ENCODE measurements at regions not wholly inside any gene's neighbourhood (a gene's known extent, or its start where the extent isn't known, plus 50 kb on each side); places are given as distances from the start of the nearest gene placed in this dataset.

DNA sequence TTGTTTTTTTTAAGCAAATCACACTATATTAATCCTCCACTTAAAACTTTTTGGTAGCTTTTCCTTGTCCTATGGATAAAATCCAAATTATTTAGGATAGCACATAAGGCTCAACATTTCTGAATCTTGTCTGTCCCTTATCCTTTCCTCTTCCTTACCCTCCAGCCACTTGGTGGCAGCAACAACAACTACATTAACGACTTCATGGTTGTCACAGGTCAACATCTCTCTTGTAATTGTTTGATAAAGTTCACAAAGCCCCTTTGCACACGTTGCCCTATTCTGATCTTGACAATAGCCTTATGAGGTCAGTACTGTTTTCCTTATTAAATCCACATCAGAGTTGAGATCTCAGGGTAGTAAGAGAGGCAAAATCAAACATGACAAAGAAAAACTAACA lies 269.0 kb upstream of the PABPC4L start:
- peak; percentile 31 for DNase-seq

GRCh38 chr4:134465417-134465816 lies 263.8 kb upstream of the PABPC4L start:
- DNase-seq = peak; percentile 42

- DNase-seq = no peak
Observed at GRCh38 chr4:134463771-134464170, 262.2 kb upstream of the PABPC4L start.

- no peak for DNase-seq
Observed at GRCh38 chr4:134426821-134427220, 225.2 kb upstream of the PABPC4L start.

GRCh38 chr4:134425756-134426155 lies 224.2 kb upstream of the PABPC4L start:
- DNase-seq = no peak

DNA sequence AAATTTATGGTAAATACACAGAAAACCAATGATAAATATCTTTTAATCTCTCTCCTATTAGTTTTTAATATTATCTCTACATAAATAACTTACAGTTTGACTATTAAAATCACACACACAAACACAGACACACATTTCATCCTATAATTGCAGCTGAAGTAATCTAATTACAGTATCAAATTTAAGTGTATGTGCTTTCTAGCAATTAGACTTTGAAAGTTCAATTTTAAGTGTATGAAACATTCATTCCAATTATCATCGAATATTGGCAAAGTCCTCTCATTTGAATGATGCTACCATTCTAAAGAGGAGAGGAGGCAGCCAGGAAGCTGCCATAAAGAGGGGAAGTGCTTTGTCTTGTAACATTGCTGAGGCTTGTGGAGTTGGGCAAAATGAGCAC lies 221.2 kb upstream of the PABPC4L start:
- no peak for DNase-seq

GRCh38 chr4:134421734-134422133 lies 220.1 kb upstream of the PABPC4L start:
- DNase-seq = no peak

DNA sequence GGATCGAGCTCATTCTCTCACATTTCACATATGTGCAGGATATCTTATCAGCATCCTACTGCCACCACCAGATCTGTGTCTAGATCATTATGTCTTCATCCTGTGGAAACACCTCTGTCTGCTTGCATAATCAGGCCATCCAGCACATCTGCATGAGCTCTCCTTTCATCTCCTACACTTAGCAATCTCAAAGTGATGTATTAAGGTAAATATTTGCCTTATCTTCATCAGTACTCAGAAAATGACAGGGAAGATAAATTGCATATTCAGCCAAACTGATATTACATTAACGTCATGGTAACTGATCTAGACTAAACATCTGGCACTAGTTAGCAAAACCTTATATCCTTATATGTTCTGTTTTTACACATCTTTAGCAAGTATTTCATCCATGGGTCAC lies 207.3 kb upstream of the PABPC4L start:
- DNase-seq = no peak

DNA sequence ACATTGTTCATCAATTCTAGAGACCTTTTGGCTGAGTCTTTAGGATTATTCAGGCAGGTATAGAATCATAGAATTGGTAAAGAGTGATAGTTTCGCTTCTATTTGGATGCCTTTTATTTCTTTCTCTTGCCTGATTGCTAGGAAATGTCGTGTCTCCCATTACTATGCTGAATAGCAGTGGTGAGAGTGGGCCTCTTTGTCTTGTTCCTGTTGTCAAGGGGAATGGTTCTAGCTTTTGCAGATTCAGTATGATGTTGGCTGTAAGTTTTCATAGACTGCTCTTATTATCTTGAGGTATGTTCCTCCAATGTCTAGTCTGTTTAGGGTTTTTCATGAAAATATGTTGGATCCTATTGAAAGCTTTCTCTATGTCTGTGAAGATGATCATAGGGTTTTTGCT lies 200.2 kb upstream of the PABPC4L start:
- no peak for DNase-seq

- no peak for DNase-seq
Observed at GRCh38 chr4:134393592-134393991, 192.0 kb upstream of the PABPC4L start.

- peak; percentile 54 for DNase-seq
Observed at GRCh38 chr4:134390319-134390718, 188.7 kb upstream of the PABPC4L start.

GRCh38 chr4:134388351-134388750 lies 186.8 kb upstream of the PABPC4L start:
- DNase-seq = no peak

DNA sequence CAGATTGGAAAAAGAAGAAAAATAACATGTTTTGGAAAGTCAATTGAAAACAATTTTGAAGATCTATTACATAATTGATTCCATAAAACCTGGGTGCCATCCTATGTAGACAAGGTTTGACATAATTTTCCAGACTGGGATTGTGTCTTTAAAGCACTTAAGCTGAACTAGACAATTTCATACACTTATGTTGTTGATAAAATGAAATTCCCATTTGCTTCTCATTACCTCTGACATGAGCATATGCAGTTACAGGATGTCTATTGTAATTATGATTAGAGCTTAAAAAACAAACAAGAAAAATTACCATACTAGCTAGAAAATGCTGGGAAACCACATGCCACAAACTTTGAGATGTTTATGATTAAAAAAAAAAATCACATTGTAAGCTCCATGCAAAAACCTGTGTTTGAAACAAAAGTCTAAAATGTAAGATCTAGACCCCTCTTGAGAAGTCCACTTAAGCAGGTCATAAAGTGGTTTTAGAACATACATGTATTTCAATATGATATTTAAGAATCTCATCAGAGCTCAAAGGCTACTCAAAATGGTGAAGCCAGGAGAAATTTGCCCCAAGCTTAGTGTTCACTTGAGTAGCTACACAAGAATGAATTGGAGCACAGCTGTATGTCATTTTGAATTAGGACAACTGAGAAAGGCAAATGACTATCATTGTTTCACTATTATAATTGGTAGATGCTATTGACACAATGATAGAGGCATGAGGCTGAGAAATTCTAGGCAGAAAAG lies 181.1 kb upstream of the PABPC4L start:
- peak; percentile 22 for DNase-seq

DNA sequence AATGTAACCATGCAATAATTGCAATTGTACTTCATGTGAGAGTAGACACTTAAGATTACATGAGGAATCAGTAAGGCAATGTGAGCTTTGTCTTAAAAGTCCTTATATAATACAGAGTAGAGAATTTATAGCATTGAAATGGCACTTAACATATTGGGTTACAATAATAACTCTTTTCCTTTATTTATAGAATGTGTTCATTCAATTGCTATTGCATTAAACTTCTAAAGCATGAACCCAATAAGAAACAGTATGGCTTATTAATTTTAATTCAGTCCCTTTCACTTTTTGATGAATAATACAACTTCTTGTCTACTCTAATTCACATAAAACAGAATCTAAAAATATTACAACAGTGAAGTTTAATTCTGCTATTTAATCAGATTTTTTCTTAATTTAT lies 174.2 kb upstream of the PABPC4L start:
- DNase-seq = no peak

GRCh38 chr4:134365852-134366251 lies 164.3 kb upstream of the PABPC4L start:
- no peak for DNase-seq

DNA sequence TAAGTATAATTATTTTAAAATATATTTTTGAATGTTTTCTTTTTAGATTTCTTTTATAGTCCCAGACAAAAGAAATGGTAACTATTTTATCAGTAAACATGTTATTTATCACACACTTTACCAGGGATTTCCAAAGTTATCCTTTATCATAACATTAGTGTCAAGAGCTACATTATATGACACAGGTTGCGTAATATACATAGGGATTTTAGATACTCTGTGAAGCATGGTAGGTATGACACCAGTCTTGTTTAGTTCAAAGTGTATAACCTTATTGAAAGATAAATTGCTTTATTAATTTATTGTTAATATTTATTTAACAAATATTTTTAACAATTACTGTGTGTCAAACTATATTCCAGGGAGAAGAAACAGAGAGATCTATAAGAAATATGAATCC lies 163.3 kb upstream of the PABPC4L start:
- DNase-seq = no peak

DNA sequence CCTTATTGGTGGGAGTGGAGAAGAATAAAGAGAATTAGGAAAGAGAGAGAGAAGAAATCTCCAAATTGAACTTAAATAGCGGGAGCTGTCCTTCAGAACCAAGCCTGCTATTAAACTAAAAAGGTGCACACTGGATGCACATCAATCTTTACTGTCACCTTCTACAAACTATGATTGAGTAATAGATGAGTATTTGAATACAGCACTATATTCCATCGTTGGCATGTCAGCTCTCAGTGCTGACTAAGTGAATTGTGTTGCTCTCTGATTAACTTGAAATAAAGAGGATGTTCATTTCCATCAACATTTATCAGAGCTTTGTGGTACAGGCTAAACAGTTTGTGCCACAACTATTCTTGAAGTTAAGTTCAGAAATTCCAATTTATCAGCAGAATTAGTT lies 143.7 kb upstream of the PABPC4L start:
- DNase-seq = no peak

DNA sequence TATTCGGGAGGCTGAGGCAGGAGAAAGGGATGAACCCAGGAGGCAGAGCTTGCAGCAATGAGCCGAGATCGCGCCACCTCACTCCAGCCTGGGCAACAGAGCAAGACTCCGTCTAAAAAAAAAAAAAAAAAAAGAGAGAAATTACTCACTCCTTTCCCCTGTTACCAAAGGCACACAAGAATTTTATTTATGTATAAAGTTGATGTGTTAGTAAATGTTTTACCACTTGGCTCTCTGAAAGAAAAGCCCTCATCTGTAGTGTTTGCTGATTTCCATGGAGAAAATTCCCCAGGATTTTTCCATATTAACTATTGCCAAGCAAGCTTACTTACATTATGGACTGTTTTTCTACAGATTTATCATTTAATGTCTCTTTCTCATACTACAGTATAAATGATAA lies 142.1 kb upstream of the PABPC4L start:
- DNase-seq = no peak

- DNase-seq = no peak
Observed at GRCh38 chr4:134343081-134343480, 141.5 kb upstream of the PABPC4L start.

GRCh38 chr4:134337574-134337973 lies 136.0 kb upstream of the PABPC4L start:
- DNase-seq = peak; percentile 7

DNA sequence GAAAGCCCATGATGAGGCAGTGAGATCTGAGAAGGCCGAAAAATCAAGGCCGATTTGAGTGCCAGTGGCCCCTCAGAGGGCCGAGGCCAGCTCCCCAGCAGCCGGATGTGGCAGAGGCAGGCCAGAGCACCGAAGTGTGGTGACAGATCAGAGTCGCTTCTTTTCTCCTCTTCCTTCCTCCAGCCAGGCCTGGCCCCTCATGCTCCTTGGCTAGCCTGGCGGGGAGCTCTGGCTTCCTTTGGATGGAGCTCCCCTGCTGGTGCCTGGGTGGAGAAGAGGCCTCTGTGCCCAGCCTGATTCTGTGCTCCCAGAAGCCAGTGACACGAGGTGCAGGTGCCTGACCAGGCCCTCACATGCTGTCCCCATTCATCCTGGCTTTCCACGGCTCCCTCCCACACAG lies 127.2 kb upstream of the PABPC4L start:
- no peak for DNase-seq

DNA sequence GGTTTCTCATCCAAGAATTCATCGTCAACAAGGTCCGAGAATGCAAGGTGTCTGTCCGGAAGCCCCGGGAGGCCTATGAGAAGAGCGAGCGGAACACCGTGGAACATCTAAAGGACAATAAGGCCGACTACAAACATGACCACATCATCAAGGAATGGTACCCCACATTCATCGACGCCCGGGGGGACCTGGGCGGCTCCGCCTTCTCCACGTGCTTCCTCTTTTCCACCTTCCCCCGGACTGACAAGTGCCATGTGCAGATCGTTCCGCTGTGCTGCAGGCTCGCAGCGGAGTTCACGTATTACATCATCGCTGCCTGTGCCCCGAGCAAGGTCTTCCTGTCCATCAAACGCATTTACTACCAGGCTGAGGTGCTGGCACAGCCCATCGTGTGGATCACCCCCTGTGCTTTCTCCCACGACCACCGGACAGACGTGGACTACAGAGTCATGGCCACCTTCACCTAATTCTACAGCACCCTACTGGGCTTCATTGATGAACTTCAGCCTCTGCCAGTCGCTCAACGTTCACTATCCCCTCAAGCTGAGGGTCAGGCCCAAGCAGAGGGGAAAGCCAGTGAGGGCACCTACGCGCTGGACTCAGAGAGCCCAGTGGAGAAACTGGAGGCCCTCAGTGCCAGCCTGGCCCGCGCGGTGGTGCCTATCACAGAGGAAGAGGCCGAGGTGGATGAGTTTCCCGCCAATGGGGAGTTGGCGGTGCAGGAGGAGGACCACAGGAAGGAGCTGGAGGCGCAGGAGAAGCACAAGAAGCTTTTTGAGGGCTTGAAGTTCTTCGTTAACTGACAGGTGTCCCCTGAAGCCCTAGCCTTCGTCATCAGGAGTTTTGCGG lies 125.9 kb upstream of the PABPC4L start:
- DNase-seq = no peak

GRCh38 chr4:134326866-134327265 lies 125.3 kb upstream of the PABPC4L start:
- DNase-seq = no peak

- no peak for DNase-seq
Observed at GRCh38 chr4:134324179-134324578, 122.6 kb upstream of the PABPC4L start.

Data from eye (tissue), 1 donor.